ENCODE measurements at regions not wholly inside any gene's neighbourhood (a gene's known extent, or its start where the extent isn't known, plus 50 kb on each side); places are given as distances from the start of the nearest gene placed in this dataset.
"Not testable (repeated sequence)": the region's sequence is repeated elsewhere in the genome, so short reads cannot be mapped to it uniquely, and the experiment has no call there.

GRCh38 chrX:65203545-65203944 lies 227.3 kb upstream of the ZC4H2 start:
- no peak overlapping the region for H3K4me3 ChIP-seq (ENCODE audit: low read depth, low read length)
- TF ChIP-seq CTCF (conservative IDR thresholded peaks at IDR 0.05; ENCODE audit: low read depth, low read length) = no peak
- DNase-seq (ENCODE audit: low read depth) = no peak

GRCh38 chrX:65196758-65197360 lies 220.6 kb upstream of the ZC4H2 start:
- no peak for TF ChIP-seq CTCF (conservative IDR thresholded peaks at IDR 0.05; ENCODE audit: low read depth, low read length)
- H3K4me3 ChIP-seq (ENCODE audit: low read depth, low read length) = no peak overlapping the region
- no peak for DNase-seq (ENCODE audit: low read depth)

GRCh38 chrX:65195621-65196020 lies 219.4 kb upstream of the ZC4H2 start:
- no peak for TF ChIP-seq CTCF (conservative IDR thresholded peaks at IDR 0.05; ENCODE audit: low read depth, low read length)
- H3K4me3 ChIP-seq (ENCODE audit: low read depth, low read length) = no peak overlapping the region
- DNase-seq (ENCODE audit: low read depth) = no peak

GRCh38 chrX:65194547-65194946 lies 218.3 kb upstream of the ZC4H2 start:
- H3K4me3 ChIP-seq (ENCODE audit: low read depth, low read length) = no peak overlapping the region

GRCh38 chrX:65163325-65163724 lies 187.1 kb upstream of the ZC4H2 start:
- not testable (repeated sequence) for DNase-seq (ENCODE audit: low read depth); H3K4me3 ChIP-seq (ENCODE audit: low read depth, low read length)

More at GRCh38 chrX:65194547-65194946, 218.3 kb upstream of the ZC4H2 start:
- no peak for TF ChIP-seq CTCF (conservative IDR thresholded peaks at IDR 0.05; ENCODE audit: low read depth, low read length)
- no peak for DNase-seq (ENCODE audit: low read depth)

- no peak for DNase-seq (ENCODE audit: low read depth)
- H3K4me3 ChIP-seq (ENCODE audit: low read depth, low read length) = no peak overlapping the region
- TF ChIP-seq CTCF (conservative IDR thresholded peaks at IDR 0.05; ENCODE audit: low read depth, low read length) = no peak
These were observed 172.0 kb upstream of the ZC4H2 start for GRCh38 chrX:65148232-65148631.

- no peak for DNase-seq (ENCODE audit: low read depth)
- H3K4me3 ChIP-seq (ENCODE audit: low read depth, low read length) = no peak overlapping the region
- TF ChIP-seq CTCF (conservative IDR thresholded peaks at IDR 0.05; ENCODE audit: low read depth, low read length) = no peak
These were observed 160.2 kb upstream of the ZC4H2 start for GRCh38 chrX:65136424-65136823.
